ENCODE measurements at regions not wholly inside any gene's neighbourhood (a gene's known extent, or its start where the extent isn't known, plus 50 kb on each side); places are given as distances from the start of the nearest gene placed in this dataset.

DNA sequence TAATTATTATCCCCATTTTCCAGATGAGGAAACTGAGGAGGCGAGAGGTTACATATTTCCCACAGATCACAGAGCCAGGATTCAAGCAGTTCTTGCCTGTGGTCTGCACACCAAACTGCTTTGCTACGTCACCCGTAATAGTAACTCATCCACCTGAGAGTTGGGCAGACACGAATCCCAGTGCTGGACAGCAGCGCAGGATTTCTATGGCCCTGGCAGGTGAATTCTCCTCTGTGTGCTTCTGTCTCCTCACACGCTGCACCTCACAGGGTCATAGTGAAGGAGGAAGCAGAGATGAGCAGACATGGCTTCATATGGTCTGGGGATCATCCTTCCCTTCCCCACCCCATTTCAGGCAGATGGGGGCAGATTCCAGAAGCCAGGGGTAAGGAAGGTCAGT, 127.0 kb upstream of the LRFN2 start:
- no peaks in the 10 kb centered on the region for H3K9me1 ChIP-seq (ENCODE audit: control insufficient read depth, insufficient read depth, low read length)
- H3K4me3 ChIP-seq: no peak overlapping the region
- POLR2A ChIA-PET: interaction anchor here (0.6 kb wide), 1 partner anchor 8 kb away, joined by 3 read pairs; no protein-coding TSS in a partner anchor
- intact Hi-C loops (cut with micrococcal nuclease) (no loop called here), in situ Hi-C loops (cut with MboI) (no loop called here)
- H2AFZ ChIP-seq (ENCODE audit: low read depth, low read length): no peak overlapping the region
- ATAC-seq (no peak), DNase-seq (ENCODE audit: extremely low read depth in 1 of 4, low spot score in 3 of 4) (no peak), FAIRE-seq (no peak)
- H3K4me1 ChIP-seq (replicated peaks in 1 of 2; ENCODE audit: control insufficient read depth in 2 of 2, insufficient read depth in 2 of 2, low read length in 2 of 2): peaks cover 24 to 27% of the 10 kb centered on the region in 2 experiments; a peak in 4 of 5 replicates
- H4K20me1 ChIP-seq (replicated peaks; ENCODE audit: control insufficient read depth, insufficient read depth, low read length): no peaks in the 10 kb centered on the region
- H3K79me2 ChIP-seq (ENCODE audit: control insufficient read depth, insufficient read depth, low read length): no peaks in the 10 kb centered on the region
- CTCF ChIA-PET (ENCODE audit: low intra/inter-chr PET ratio): no interaction called here
- H3K9ac ChIP-seq (ENCODE audit: insufficient read depth in 1 of 2, low read depth in 2 of 2, low read length in 2 of 2): no peak overlapping the region
- BruUV-seq (replicated peaks): no TSS peak
- WGBS (ENCODE audit: insufficient coverage, low coverage, missing lambda C conversion rate): 53% methylated on average over 6 of the region's 6 CpGs
- peaks cover 0 to 12% of the 10 kb centered on the region in 2 experiments; a peak in 3 of 5 replicates for H3K27me3 ChIP-seq (ENCODE audit: control insufficient read depth in 2 of 2, insufficient read depth in 2 of 2, low read length in 2 of 2)
- TF ChIP-seq RCOR1 (IDR thresholded peaks at IDR 0.05; ENCODE audit: borderline replicate concordance in 1 of 2, low read depth in 2 of 2, low read length in 2 of 2) (no peak), RBM25 (IDR thresholded peaks at IDR 0.05; ENCODE audit: low read depth, low read length, severe bottlenecking) (peak; percentile 31), BHLHE40 (IDR thresholded peaks at IDR 0.05; ENCODE audit: low read length) (no peak), NCOA2 (IDR thresholded peaks at IDR 0.05; ENCODE audit: partially characterized antibody in 2 of 2) (no peak), HNRNPH1 (optimal IDR thresholded peaks at IDR 0.05; ENCODE audit: low read depth, low read length) (no peak), JUN (IDR thresholded peaks at IDR 0.05; ENCODE audit: borderline replicate concordance, low read depth, low read length) (no peak), JUN (CRISPR knock-in tag; IDR thresholded peaks at IDR 0.05; ENCODE audit: borderline replicate concordance) (no peak), MAZ (CRISPR knock-in tag; conservative IDR thresholded peaks at IDR 0.05 in 1 of 2, IDR thresholded peaks at IDR 0.05 in 1 of 2) (no peak)
- no peaks in the 10 kb centered on the region for H3K36me3 ChIP-seq (ENCODE audit: control insufficient read depth, insufficient read depth, low read length)
- H3K4me2 ChIP-seq (ENCODE audit: insufficient read depth, low read length): no peak overlapping the region
- H3K9me3 ChIP-seq (replicated peaks; ENCODE audit: control insufficient read depth, insufficient read depth, low read depth, low read length): peaks cover 6% of the 10 kb centered on the region; the same call in 1 of the 2 replicates
- no peak overlapping the region for H3K27ac ChIP-seq (ENCODE audit: extremely low read depth, low read depth, low read length)
